ENCODE measurements at regions not wholly inside any gene's neighbourhood (a gene's known extent, or its start where the extent isn't known, plus 50 kb on each side); places are given as distances from the start of the nearest gene placed in this dataset.
"Not testable (repeated sequence)": the region's sequence is repeated elsewhere in the genome, so short reads cannot be mapped to it uniquely, and the experiment has no call there.

DNA sequence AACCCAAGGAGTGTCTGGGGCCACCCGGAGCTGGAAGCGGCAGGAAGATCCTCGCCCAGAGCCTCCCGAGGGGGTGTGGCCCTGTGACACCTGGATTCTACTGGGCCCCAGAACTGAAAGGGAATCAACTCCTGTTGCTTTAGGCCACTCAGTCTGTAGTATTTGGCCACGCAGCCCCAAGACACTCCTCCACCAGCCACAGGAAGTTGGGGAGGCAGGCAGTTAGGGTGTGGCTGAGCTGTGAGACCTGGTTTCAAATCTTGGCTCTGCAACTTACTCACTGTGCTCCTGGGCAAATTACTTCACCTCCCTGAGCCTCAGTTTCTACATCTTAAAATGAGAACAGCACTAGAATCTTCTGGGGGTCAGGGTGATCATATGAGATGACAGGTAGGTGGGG lies 119.8 kb upstream of the PPP1R26 start:
- Histone ChIP-seq H3K27ac (no peak overlapping the region), H3K4me3 (no peak overlapping the region)
- DNase-seq (ENCODE audit: low spot score): no peak
- TF ChIP-seq, protein P1, sequence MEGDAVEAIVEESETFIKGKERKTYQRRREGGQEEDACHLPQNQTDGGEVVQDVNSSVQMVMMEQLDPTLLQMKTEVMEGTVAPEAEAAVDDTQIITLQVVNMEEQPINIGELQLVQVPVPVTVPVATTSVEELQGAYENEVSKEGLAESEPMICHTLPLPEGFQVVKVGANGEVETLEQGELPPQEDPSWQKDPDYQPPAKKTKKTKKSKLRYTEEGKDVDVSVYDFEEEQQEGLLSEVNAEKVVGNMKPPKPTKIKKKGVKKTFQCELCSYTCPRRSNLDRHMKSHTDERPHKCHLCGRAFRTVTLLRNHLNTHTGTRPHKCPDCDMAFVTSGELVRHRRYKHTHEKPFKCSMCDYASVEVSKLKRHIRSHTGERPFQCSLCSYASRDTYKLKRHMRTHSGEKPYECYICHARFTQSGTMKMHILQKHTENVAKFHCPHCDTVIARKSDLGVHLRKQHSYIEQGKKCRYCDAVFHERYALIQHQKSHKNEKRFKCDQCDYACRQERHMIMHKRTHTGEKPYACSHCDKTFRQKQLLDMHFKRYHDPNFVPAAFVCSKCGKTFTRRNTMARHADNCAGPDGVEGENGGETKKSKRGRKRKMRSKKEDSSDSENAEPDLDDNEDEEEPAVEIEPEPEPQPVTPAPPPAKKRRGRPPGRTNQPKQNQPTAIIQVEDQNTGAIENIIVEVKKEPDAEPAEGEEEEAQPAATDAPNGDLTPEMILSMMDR (IDR thresholded peaks at IDR 0.05): no peak

DNA sequence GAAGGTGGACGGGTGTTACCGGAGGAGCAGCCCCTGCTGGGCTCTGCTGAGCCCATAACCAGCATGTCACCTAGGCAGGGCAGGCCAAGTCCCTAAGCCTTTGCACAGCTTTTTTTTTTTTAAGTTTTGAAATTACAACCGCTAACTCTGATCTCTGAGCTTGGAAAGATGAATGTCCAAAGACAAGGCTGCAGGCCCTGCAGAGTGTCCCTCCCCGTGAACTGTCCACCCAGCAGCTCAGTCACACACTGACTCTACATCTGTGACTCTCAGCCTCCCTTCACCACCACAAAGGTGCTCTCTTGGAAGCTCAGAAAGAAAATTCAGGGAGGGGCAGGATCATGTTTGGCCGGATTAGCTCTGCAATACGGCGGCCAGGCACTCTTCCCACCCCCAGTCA lies 119.0 kb upstream of the PPP1R26 start:
- no peak for DNase-seq (ENCODE audit: low spot score)
- no peak overlapping the region for H3K4me3 ChIP-seq
- no peak overlapping the region for H3K27ac ChIP-seq
- TF ChIP-seq, protein P1 (IDR thresholded peaks at IDR 0.05): no peak

DNA sequence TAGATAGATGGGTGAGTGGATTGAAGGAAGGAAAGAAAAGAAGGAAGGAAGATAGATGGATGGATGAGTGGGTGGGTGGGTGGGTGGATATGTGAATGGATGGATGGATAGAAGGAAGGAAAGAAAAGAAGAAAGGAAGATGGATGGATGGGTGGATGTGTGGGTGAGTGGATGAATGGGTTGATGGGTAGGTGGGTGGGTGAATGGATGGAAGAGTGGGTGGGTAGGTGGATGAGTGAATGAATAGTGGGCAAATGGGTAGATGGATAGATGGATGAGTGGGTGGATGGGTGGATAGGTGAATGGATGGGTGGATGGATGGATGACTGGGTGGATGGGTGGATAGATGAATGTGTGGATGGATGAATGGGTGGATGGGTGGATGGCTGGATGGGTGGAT lies 117.9 kb upstream of the PPP1R26 start:
- not testable (repeated sequence) for H3K27ac ChIP-seq; DNase-seq (ENCODE audit: low spot score); H3K4me3 ChIP-seq

DNA sequence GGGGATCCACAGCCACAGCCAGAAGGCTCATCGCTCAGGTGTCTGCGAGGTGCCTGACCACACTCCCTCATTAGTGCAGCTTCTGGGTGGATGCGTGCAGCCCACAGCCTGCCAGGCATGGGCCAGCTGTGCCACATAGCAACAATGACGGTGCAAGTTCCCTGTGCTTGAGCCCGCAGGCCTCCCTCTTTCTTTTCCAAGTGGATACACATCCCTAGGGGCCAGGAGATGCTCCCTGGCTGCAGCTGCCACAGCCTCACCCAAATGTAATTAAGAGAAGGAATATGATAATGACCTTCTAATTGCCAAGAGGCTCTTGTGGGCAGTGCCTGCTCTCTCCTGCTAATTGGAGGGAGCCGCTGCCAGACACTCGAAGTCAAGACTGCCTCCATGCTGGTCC lies 116.0 kb upstream of the PPP1R26 start:
- Histone ChIP-seq H3K4me3 (no peak overlapping the region), H3K27ac (no peak overlapping the region)
- TF ChIP-seq, protein P1 (IDR thresholded peaks at IDR 0.05): no peak
- DNase-seq (ENCODE audit: low spot score): no peak

DNA sequence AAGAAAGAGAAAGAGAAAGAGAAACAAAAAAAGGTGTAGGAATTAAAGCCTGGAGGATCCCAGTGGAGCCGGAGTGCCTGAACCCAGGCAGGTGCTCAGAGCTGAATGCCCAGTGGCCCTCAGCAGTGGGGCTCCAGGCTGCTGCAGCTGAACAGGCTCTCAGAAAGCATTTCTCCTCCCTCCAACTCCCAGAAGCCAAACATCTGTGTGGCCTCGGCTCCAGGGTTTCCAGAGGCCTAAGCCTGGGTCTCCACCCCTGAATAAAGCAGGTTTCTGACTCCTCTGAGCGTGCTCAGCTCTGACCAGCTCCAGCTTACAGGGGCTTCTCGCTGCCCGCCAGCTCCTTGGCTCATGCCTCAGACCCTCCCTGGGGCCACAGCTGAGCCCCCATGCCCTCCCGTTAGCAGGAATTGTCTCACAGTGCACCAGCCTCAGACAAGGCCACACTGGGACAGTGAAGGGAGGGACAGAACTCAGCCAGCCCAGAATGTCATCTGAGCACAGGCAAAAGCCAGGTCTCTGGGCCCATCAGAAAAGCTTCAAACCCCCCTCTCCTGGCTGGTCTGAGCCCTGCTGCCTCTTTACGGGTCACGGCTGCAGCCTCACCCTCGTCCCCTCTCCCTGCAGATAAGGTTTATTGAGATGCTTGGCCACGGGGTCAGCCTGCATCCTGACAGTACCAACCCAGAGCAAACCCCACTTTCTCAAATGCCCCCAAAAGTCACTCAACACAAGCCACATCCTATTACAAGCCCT lies 114.4 kb upstream of the PPP1R26 start:
- no peak for DNase-seq (ENCODE audit: low spot score)
- TF ChIP-seq, protein P1 (IDR thresholded peaks at IDR 0.05): no peak
- Histone ChIP-seq H3K4me3 (no peak overlapping the region), H3K27ac (no peak overlapping the region)

DNA sequence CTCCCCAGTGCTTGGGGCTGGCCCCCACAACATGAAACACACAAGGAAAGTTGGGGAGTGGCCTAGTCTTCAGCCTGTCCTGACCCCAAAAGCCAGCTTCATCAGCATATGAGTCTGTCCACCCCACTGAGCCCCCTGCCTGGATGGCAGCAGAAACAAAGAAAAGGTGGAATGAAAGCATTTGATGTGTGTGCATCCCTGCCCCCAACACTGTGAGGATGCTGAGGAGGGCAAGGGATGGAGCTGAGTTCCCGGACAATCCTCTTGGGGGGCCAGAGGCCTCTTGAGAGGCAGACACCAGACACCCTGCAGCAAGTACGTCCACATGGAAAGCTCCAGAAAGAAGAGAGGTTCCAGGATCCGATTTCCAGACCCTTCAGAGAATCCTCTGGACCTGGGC lies 113.5 kb upstream of the PPP1R26 start:
- H3K4me3 ChIP-seq: no peak overlapping the region
- TF ChIP-seq, protein P1 (IDR thresholded peaks at IDR 0.05): no peak
- DNase-seq (ENCODE audit: low spot score): no peak
- no peak overlapping the region for H3K27ac ChIP-seq

DNA sequence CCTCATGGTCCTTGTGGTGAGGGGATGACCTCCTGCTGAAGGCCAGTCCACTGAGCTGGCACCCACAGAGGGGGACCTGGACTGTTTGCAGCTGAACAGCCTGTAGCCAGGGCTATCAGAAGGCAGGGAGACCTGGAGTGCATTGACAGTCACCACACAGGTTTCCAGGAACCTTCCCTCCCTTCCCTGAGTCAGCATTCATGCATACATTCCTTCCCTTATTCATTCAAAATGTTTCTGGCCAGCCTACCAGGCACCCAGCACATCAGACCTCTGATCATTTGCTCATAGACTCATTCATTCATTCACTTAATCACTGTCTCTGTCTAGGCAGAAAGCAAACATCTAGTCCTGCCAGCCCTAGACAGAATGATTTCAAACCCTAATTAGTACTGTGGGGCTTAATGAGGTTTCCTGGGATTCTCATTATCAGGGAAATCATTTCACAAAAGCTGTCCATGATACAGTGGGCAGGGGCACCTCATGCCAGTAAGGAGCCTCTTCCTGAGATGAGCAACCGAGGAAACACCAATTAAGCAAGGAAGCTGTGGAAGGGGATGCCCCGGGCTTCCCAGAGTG lies 110.1 kb upstream of the PPP1R26 start:
- Histone ChIP-seq H3K27ac (no peak overlapping the region), H3K4me3 (no peak overlapping the region)
- DNase-seq (ENCODE audit: low spot score): no peak
- TF ChIP-seq, protein P1 (IDR thresholded peaks at IDR 0.05): no peak

Data from coronary artery (tissue), 2 donors.